Tibial nerve (tissue), 3 donors: ENCODE measurements at regions not wholly inside any gene's neighbourhood (a gene's known extent, or its start where the extent isn't known, plus 50 kb on each side); places are given as distances from the start of the nearest gene placed in this dataset.

Source experiments
- POLR2A ChIP-seq, 2 donors: fragments of 450-650 bp; IDR thresholded peaks; one replicate each; pipeline ENCODE4 v1.6.1; 2017; ENCODE audit warnings: antibody characterized with exemption in 2 of 2, mild to moderate bottlenecking in 2 of 2, moderate library complexity in 2 of 2
- TF ChIP-seq, protein P1 (sequence below), 5 experiments: fragments of 200-600 bp in 3 of 5; fragments of 450-650 bp in 2 of 5; sonication (generic) in 3 of 5; IDR thresholded peaks; one replicate each; pipeline ENCODE4 v1.5.1; 2016 to 2019; ENCODE audit warnings: antibody characterized with exemption in 5 of 5, mild to moderate bottlenecking in 3 of 5, moderate library complexity in 2 of 5

- TF ChIP-seq, protein P1, sequence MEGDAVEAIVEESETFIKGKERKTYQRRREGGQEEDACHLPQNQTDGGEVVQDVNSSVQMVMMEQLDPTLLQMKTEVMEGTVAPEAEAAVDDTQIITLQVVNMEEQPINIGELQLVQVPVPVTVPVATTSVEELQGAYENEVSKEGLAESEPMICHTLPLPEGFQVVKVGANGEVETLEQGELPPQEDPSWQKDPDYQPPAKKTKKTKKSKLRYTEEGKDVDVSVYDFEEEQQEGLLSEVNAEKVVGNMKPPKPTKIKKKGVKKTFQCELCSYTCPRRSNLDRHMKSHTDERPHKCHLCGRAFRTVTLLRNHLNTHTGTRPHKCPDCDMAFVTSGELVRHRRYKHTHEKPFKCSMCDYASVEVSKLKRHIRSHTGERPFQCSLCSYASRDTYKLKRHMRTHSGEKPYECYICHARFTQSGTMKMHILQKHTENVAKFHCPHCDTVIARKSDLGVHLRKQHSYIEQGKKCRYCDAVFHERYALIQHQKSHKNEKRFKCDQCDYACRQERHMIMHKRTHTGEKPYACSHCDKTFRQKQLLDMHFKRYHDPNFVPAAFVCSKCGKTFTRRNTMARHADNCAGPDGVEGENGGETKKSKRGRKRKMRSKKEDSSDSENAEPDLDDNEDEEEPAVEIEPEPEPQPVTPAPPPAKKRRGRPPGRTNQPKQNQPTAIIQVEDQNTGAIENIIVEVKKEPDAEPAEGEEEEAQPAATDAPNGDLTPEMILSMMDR (IDR thresholded peaks at IDR 0.05) = no peak
- TF ChIP-seq POLR2A (IDR thresholded peaks at IDR 0.05) = no peak
Observed at GRCh38 chr15:66994927-66995656, 70.3 kb upstream of the SMAD3 start.
